Keratinocyte (primary cell): ENCODE measurements at regions not wholly inside any gene's neighbourhood (a gene's known extent, or its start where the extent isn't known, plus 50 kb on each side); places are given as distances from the start of the nearest gene placed in this dataset.

Source experiments
- DNase-seq: peaks from one replicate; pipeline ENCODE4 v3.0.0-alpha.2; 2011; ENCODE audit warnings: low read depth, missing footprints, low spot score
- FAIRE-seq: peaks from 2 replicates; lab custom pipeline; 2011; peaks lifted over from hg19 to GRCh38; lab: Jason Lieb, UNC
- H2AFZ ChIP-seq: 2 replicates; pipeline ENCODE4 v1.6.0; 2012; ENCODE audit warnings: low read length, control low read depth, inconsistent platforms; ENCODE audit not compliant: control insufficient read depth
- H3K27ac ChIP-seq: 2 replicates; pipeline ENCODE4 v1.5.1; 2011; ENCODE audit warnings: low read length; ENCODE audit not compliant: control insufficient read depth, insufficient read depth
- H3K27me3 ChIP-seq: 3 replicates; pipeline ENCODE4 v1.6.0; 2011; ENCODE audit warnings: low read length; ENCODE audit not compliant: control insufficient read depth, insufficient read depth; ENCODE audit errors: extremely low read depth
- H3K36me3 ChIP-seq, 2 experiments: 2 replicates in 1 of 2; 3 replicates in 1 of 2; pipeline ENCODE4 v1.5.1; 2011; ENCODE audit warnings: low read length in 2 of 2, mild to moderate bottlenecking in 1 of 2; ENCODE audit not compliant: control insufficient read depth in 2 of 2, insufficient read depth in 2 of 2; ENCODE audit errors: extremely low read depth in 1 of 2
- H3K4me1 ChIP-seq: 3 replicates; pipeline ENCODE4 v1.5.1; 2011; ENCODE audit warnings: low read length; ENCODE audit not compliant: control insufficient read depth, insufficient read depth; ENCODE audit errors: extremely low read depth
- H3K4me2 ChIP-seq: 3 replicates; pipeline ENCODE4 v1.6.0; 2011; ENCODE audit warnings: low read depth, low read length; ENCODE audit not compliant: control insufficient read depth, insufficient read depth; ENCODE audit errors: extremely low read depth
- H3K4me3 ChIP-seq, 3 experiments: fragments of 200-600 bp in 1 of 3; sonication (generic) in 1 of 3; 2 replicates in 2 of 3; 3 replicates in 1 of 3; pipeline ENCODE4 v1.5.1; 2011 to 2016; ENCODE audit warnings: low read length in 3 of 3, mild to moderate bottlenecking in 3 of 3, control low read depth in 2 of 3, inconsistent platforms in 1 of 3, low read depth in 1 of 3, mixed read lengths in 1 of 3, mixed run types in 1 of 3, moderate library complexity in 1 of 3; ENCODE audit not compliant: control insufficient read depth in 2 of 3, insufficient read depth in 2 of 3; ENCODE audit errors: extremely low read depth in 1 of 3
- H3K79me2 ChIP-seq: 2 replicates; pipeline ENCODE4 v1.6.0; 2012; ENCODE audit warnings: low read length; ENCODE audit not compliant: control insufficient read depth, insufficient read depth
- H3K9ac ChIP-seq: 3 replicates; pipeline ENCODE4 v1.6.0; 2011; ENCODE audit warnings: low read length; ENCODE audit not compliant: control insufficient read depth, insufficient read depth; ENCODE audit errors: extremely low read depth
- H3K9me1 ChIP-seq: 3 replicates; pipeline ENCODE4 v1.6.0; 2011; ENCODE audit warnings: low read length; ENCODE audit not compliant: control insufficient read depth, insufficient read depth; ENCODE audit errors: extremely low read depth
- H3K9me3 ChIP-seq: 2 replicates; pipeline ENCODE4 v1.5.1; 2012; ENCODE audit warnings: low read depth, low read length; ENCODE audit not compliant: control insufficient read depth
- H4K20me1 ChIP-seq: 3 replicates; pipeline ENCODE4 v1.6.0; 2011; ENCODE audit warnings: low read length; ENCODE audit not compliant: control insufficient read depth, insufficient read depth; ENCODE audit errors: extremely low read depth
- EZH2 ChIP-seq: IDR thresholded peaks from one replicate; pipeline ENCODE4 v1.6.1; 2012; ENCODE audit warnings: inconsistent platforms, mild to moderate bottlenecking, low read length, moderate library complexity
- dilution Hi-C: fragments of 300-500 bp; cut with MboI; formaldehyde crosslinking; loops from one replicate; pipeline ENCODE4 v1.7.0; 2020; ENCODE audit warnings: low sequenced_read_pairs; ENCODE audit not compliant: extremely low pct_ligation_motif_present
- TF ChIP-seq, protein P1 (sequence below), 3 experiments: IDR thresholded peaks in 1 of 3; conservative IDR thresholded peaks in 1 of 3; optimal IDR thresholded peaks in 1 of 3; 2 replicates in 2 of 3; 3 replicates in 1 of 3; pipeline versions ENCODE3 to v1.5.1; 2011; ENCODE audit warnings: low read length in 3 of 3, mild to moderate bottlenecking in 3 of 3, moderate library complexity in 2 of 3, control low read depth in 1 of 3, inconsistent platforms in 1 of 3; ENCODE audit not compliant: insufficient read depth in 2 of 3; ENCODE audit errors: extremely low read depth in 1 of 3

GRCh38 chr17:45677770-45678169 is 106.3 kb upstream of the CRHR1 start:
- H4K20me1 ChIP-seq = no peaks in the 10 kb centered on the region

DNA sequence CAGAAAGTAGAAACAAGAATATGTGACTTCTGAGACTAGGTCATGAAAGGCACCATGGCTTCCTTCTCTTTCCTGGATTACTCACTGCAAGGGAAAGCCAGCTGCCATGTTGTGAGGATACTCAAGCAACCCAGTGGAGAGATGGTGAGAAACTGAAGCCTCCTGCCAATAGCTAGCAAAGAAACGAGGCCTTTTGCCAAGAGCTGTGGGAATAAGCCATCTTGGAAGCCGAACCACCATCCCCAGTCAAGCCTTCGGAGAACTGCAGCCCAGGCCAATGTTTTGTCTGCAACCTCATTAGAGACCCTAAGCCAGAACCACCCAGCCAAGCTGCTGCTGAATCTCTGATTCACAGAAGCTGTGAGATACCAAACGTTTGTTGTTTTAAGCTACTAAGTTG is 104.7 kb upstream of the CRHR1 start:
- DNase-seq (no peak), FAIRE-seq (no peak)
- Histone ChIP-seq H4K20me1 (no peaks in the 10 kb centered on the region), H2AFZ (no peak overlapping the region), H3K4me2 (no peak overlapping the region), H3K9me3 (no peaks in the 10 kb centered on the region), H3K9me1 (no peaks in the 10 kb centered on the region), H3K27me3 (peaks cover 4% of the 10 kb centered on the region), H3K4me1 (no peaks in the 10 kb centered on the region), H3K79me2 (no peaks in the 10 kb centered on the region), H3K27ac (no peak overlapping the region), H3K4me3 (no peak overlapping the region), H3K36me3 (no peaks in the 10 kb centered on the region), H3K9ac (no peak overlapping the region)
- dilution Hi-C loops = no loop called here
- TF ChIP-seq, protein P1, sequence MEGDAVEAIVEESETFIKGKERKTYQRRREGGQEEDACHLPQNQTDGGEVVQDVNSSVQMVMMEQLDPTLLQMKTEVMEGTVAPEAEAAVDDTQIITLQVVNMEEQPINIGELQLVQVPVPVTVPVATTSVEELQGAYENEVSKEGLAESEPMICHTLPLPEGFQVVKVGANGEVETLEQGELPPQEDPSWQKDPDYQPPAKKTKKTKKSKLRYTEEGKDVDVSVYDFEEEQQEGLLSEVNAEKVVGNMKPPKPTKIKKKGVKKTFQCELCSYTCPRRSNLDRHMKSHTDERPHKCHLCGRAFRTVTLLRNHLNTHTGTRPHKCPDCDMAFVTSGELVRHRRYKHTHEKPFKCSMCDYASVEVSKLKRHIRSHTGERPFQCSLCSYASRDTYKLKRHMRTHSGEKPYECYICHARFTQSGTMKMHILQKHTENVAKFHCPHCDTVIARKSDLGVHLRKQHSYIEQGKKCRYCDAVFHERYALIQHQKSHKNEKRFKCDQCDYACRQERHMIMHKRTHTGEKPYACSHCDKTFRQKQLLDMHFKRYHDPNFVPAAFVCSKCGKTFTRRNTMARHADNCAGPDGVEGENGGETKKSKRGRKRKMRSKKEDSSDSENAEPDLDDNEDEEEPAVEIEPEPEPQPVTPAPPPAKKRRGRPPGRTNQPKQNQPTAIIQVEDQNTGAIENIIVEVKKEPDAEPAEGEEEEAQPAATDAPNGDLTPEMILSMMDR (optimal IDR thresholded peaks at IDR 0.05 in 1 of 3, IDR thresholded peaks at IDR 0.05 in 1 of 3, conservative IDR thresholded peaks at IDR 0.05 in 1 of 3; ENCODE audit: extremely low read depth in 1 of 3, insufficient read depth in 2 of 3, low read length in 3 of 3) = no peak
- TF ChIP-seq EZH2 = no peak

More at GRCh38 chr17:45677770-45678169, 106.3 kb upstream of the CRHR1 start:
- Histone ChIP-seq H3K36me3 (no peaks in the 10 kb centered on the region), H3K27me3 (peaks cover 4% of the 10 kb centered on the region), H3K9me3 (no peaks in the 10 kb centered on the region), H3K4me3 (no peak overlapping the region), H3K4me1 (no peaks in the 10 kb centered on the region), H3K79me2 (no peaks in the 10 kb centered on the region), H3K9me1 (no peaks in the 10 kb centered on the region), H2AFZ (no peak overlapping the region), H3K27ac (no peak overlapping the region), H3K9ac (no peak overlapping the region), H3K4me2 (no peak overlapping the region)
- TF ChIP-seq, protein P1 (optimal IDR thresholded peaks at IDR 0.05 in 1 of 3, IDR thresholded peaks at IDR 0.05 in 1 of 3, conservative IDR thresholded peaks at IDR 0.05 in 1 of 3; ENCODE audit: extremely low read depth in 1 of 3, insufficient read depth in 2 of 3, low read length in 3 of 3) = no peak
- TF ChIP-seq EZH2 = no peak
- DNase-seq (no peak), FAIRE-seq (no peak)
- dilution Hi-C loops = no loop called here
